Stomach (tissue), 4 donors: ENCODE measurements at regions not wholly inside any gene's neighbourhood (a gene's known extent, or its start where the extent isn't known, plus 50 kb on each side); places are given as distances from the start of the nearest gene placed in this dataset.

Experiments
- CTCF ChIP-seq, 7 experiments: fragments of 450-650 bp in 4 of 7; fragments of 200-600 bp in 3 of 7; sonication (generic) in 3 of 7; IDR thresholded peaks; one replicate each; pipeline ENCODE4 v1.5.1; 2016 to 2019; ENCODE audit warnings: antibody characterized with exemption in 7 of 7, control low read depth in 2 of 7, mild to moderate bottlenecking in 1 of 7
- POLR2A ChIP-seq, 4 donors: fragments of 450-650 bp; IDR thresholded peaks; one replicate each; pipeline ENCODE4 v1.6.1; 2016; ENCODE audit warnings: antibody characterized with exemption in 4 of 4, control low read depth in 2 of 4, mild to moderate bottlenecking in 1 of 4, moderate library complexity in 1 of 4

- TF ChIP-seq CTCF (IDR thresholded peaks at IDR 0.05) (no peak), POLR2A (IDR thresholded peaks at IDR 0.05) (no peak)
These were observed 74.8 kb upstream of the KIF16B start for GRCh38 chr20:16647875-16648597.
